H1 (cell line): ENCODE measurements at regions not wholly inside any gene's neighbourhood (a gene's known extent, or its start where the extent isn't known, plus 50 kb on each side); places are given as distances from the start of the nearest gene placed in this dataset.

Source experiments
- ATF2 ChIP-seq: IDR thresholded peaks from 2 replicates; pipeline ENCODE4 v1.6.1; 2012; ENCODE audit warnings: low read length, inconsistent platforms
- GTF2F1 ChIP-seq: IDR thresholded peaks from 2 replicates; pipeline ENCODE4 v1.6.1; 2012; ENCODE audit warnings: low read depth, low read length, improper control_type of control experiment, borderline replicate concordance
- POLR2AphosphoS5 ChIP-seq: IDR thresholded peaks from 2 replicates; pipeline ENCODE4 v1.6.1; 2011; ENCODE audit warnings: low read depth, low read length
- ZNF274 ChIP-seq: IDR thresholded peaks from 2 replicates; pipeline ENCODE4 v1.7.0; 2012; ENCODE audit warnings: low read length, borderline replicate concordance; ENCODE audit errors: extremely low read depth
- TF ChIP-seq, protein P1 (sequence below), 3 experiments: IDR thresholded peaks; 1 replicate in 2 of 3; 2 replicates in 1 of 3; pipeline versions ENCODE4 v1.5.1 to v1.6.1; 2011; ENCODE audit warnings: low read length in 3 of 3, mild to moderate bottlenecking in 3 of 3, inconsistent platforms in 2 of 3, low read depth in 1 of 3, moderate library complexity in 1 of 3; ENCODE audit not compliant: insufficient read depth in 1 of 3; ENCODE audit errors: control extremely low read depth in 1 of 3

DNA sequence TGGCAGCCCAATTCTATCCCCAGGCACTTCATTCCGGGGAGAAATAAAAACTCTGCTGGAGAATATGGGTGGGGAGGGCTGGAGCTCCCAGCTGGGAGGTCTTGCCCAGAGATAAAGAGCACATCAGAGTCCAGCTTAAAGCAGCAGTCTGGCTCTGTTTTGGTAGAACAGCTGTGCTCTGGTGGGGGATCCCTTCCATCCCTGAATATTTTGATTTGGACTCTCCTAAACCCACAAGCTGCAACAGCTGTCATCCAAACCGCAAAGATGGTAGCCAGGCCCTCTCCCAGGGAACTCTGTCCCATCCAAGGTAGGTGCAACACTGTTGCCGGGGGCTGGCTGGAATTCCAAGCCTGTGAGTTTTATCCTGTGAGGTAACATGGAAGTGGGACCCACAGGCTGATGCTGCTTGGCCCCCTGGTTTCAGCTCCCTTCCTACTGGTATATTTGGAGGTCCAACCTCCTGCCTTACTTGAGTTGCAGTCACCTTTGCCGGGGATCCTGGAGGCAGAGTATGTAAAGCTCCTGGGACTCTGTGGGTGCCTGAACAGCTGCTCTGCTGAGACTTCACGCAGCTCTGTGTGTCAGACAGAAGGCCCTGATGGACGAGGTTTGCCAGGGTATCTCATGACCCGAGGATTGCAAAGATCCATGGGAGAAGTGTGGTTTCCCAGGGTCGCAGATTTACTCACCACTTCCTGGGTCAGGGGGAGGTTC, 203.5 kb upstream of the ITM2A start:
- no peak for TF ChIP-seq GTF2F1
- TF ChIP-seq, protein P1, sequence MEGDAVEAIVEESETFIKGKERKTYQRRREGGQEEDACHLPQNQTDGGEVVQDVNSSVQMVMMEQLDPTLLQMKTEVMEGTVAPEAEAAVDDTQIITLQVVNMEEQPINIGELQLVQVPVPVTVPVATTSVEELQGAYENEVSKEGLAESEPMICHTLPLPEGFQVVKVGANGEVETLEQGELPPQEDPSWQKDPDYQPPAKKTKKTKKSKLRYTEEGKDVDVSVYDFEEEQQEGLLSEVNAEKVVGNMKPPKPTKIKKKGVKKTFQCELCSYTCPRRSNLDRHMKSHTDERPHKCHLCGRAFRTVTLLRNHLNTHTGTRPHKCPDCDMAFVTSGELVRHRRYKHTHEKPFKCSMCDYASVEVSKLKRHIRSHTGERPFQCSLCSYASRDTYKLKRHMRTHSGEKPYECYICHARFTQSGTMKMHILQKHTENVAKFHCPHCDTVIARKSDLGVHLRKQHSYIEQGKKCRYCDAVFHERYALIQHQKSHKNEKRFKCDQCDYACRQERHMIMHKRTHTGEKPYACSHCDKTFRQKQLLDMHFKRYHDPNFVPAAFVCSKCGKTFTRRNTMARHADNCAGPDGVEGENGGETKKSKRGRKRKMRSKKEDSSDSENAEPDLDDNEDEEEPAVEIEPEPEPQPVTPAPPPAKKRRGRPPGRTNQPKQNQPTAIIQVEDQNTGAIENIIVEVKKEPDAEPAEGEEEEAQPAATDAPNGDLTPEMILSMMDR (IDR thresholded peaks at IDR 0.05; ENCODE audit: control extremely low read depth in 1 of 3, insufficient read depth in 1 of 3, low read depth in 1 of 3, low read length in 3 of 3), result no peak
- no peak for TF ChIP-seq ZNF274
- no peak for TF ChIP-seq POLR2AphosphoS5
- no peak for TF ChIP-seq ATF2
